Muscle layer of duodenum (tissue), 2 donors: ENCODE measurements at regions not wholly inside any gene's neighbourhood (a gene's known extent, or its start where the extent isn't known, plus 50 kb on each side); places are given as distances from the start of the nearest gene placed in this dataset.

Experiments used
- H3K27ac ChIP-seq: one replicate; pipeline ENCODE4 v1.7.0; 2013; ENCODE audit warnings: mild to moderate bottlenecking, low read length
- H3K27me3 ChIP-seq: one replicate; pipeline ENCODE4 v1.7.0; 2013; ENCODE audit warnings: low read depth, mild to moderate bottlenecking, control low read depth, low read length
- H3K36me3 ChIP-seq, 2 donors: one replicate each; pipeline ENCODE4 v1.7.0; 2013; ENCODE audit warnings: low read length in 2 of 2, control low read depth in 1 of 2, mild to moderate bottlenecking in 1 of 2; ENCODE audit not compliant: insufficient read depth in 2 of 2, control insufficient read depth in 1 of 2
- H3K4me1 ChIP-seq, 2 donors: one replicate each; pipeline ENCODE4 v1.7.0; 2013; ENCODE audit warnings: low read length in 2 of 2, mild to moderate bottlenecking in 2 of 2, control low read depth in 1 of 2, moderate library complexity in 1 of 2; ENCODE audit not compliant: insufficient read depth in 2 of 2, control insufficient read depth in 1 of 2
- H3K4me3 ChIP-seq, 2 donors: one replicate each; pipeline ENCODE4 v1.7.0; 2013; ENCODE audit warnings: low read length in 2 of 2, low read depth in 1 of 2, mild to moderate bottlenecking in 1 of 2
- H3K9me3 ChIP-seq, 2 donors: one replicate each; pipeline ENCODE4 v1.7.0; 2013; ENCODE audit warnings: low read length in 2 of 2, control low read depth in 1 of 2, mild to moderate bottlenecking in 1 of 2; ENCODE audit not compliant: control insufficient read depth in 1 of 2
- donor health status: healthy.

DNA sequence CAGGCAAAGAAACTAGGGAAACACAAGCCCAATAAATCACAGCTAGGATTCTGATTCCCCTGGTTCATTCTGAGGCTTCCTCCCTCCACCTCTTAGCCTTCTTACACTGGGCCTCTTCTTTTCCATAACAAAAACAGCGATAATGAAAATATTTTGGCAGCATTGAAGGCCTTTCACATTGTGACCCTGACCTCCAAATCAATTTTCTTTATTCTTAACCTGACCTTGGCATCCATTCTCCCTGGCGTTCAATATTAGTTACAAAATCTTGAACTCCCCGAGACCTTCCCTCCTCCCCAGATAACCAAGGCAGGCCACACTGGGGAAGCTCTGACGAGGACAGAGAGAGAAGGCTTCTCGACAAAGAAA lies 399.9 kb downstream of the ZSWIM6 start:
- Histone ChIP-seq H3K36me3 (no peaks in the 10 kb centered on the region), H3K4me3 (peak overlapping the region; percentile 52 to 61), H3K4me1 (peaks cover 0 to 9% of the 10 kb centered on the region in 2 donors), H3K27ac (peak overlapping the region; percentile 72), H3K9me3 (no peaks in the 10 kb centered on the region), H3K27me3 (no peaks in the 10 kb centered on the region)

DNA sequence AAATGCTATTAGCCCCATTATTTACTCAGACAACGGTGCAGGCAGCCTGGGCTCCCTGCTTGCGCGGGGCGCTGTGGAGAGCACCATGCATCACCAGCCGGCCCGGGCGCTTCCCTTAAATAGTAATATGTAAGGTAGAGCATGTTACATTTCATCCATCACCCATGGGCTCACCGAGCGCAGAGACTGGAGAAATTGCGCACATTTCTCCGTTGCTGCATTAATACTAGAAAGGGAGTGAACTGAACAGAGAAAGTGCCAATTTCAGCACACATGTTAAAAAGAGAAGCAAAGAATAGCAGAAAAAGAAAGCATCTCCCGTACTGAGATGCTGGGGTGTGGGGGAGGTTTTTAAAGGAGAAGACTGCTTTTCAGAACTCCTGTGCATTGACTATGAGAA lies 400.3 kb downstream of the ZSWIM6 start:
- Histone ChIP-seq H3K4me1 (peaks cover 0 to 9% of the 10 kb centered on the region in 2 donors), H3K27ac (peak overlapping the region; percentile 72), H3K27me3 (no peaks in the 10 kb centered on the region)

DNA sequence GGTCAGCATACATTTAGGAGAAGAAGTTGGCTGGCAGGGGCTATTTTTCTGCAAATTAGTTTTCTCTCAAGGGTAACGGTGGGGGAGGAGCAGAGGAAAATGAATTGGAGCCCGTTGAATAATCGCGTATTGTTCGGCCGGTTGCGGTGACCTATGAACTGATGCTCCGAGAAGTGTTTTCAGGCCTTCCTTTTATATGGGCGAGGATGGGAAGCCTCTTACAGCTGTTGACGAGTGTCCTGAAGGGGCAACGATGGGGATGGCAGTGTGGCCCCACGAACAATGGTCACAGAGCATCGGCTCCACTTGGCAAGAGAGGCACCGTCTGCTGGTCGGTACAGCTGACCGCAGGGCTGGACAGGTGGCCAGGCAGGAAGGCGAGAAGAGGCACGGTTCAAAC lies 400.7 kb downstream of the ZSWIM6 start:
- Histone ChIP-seq H3K27ac (peak overlapping the region; percentile 72), H3K4me3 (peak overlapping the region; percentile 52 to 61), H3K4me1 (peaks cover 0 to 9% of the 10 kb centered on the region in 2 donors), H3K9me3 (no peaks in the 10 kb centered on the region), H3K36me3 (no peaks in the 10 kb centered on the region), H3K27me3 (no peaks in the 10 kb centered on the region)

More for the DNA sequence above, 400.3 kb downstream of the ZSWIM6 start:
- Histone ChIP-seq H3K4me3 (peak overlapping the region; percentile 52 to 61), H3K9me3 (no peaks in the 10 kb centered on the region), H3K36me3 (no peaks in the 10 kb centered on the region)

GRCh38 chr5:61734001-61734400 lies 401.9 kb downstream of the ZSWIM6 start:
- Histone ChIP-seq H3K4me3 (no peak overlapping the region), H3K36me3 (no peaks in the 10 kb centered on the region), H3K27ac (no peak overlapping the region), H3K9me3 (no peaks in the 10 kb centered on the region), H3K4me1 (peaks cover 0 to 9% of the 10 kb centered on the region in 2 donors), H3K27me3 (no peaks in the 10 kb centered on the region)

DNA sequence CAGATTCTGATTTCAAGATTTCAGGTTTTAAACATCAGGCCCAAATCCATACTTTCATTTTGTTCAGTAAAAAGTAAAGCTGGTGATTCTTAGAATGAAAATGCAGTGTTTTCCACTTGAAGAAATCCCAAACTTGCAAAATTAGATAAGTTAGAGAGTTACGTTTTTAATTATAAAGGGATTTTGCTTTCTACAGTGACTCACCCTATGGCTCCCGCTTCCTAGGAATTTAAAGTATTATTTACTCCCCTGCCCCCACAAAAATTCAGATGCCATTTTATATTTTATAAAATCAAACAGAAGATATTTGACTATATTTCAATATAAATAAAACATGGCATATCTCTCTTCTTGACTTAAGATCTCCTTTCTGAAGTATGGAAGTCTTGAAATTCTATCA lies 402.9 kb downstream of the ZSWIM6 start:
- Histone ChIP-seq H3K4me1 (peaks cover 0 to 9% of the 10 kb centered on the region in 2 donors), H3K9me3 (no peaks in the 10 kb centered on the region)

GRCh38 chr5:61735531-61735930 lies 403.5 kb downstream of the ZSWIM6 start:
- no peaks in the 10 kb centered on the region for H3K36me3 ChIP-seq
- no peak overlapping the region for H3K27ac ChIP-seq
- H3K4me1 ChIP-seq, result peaks cover 0 to 9% of the 10 kb centered on the region in 2 donors
- H3K4me3 ChIP-seq, result no peak overlapping the region
- H3K9me3 ChIP-seq, result no peaks in the 10 kb centered on the region
- no peaks in the 10 kb centered on the region for H3K27me3 ChIP-seq

More for the DNA sequence above, 402.9 kb downstream of the ZSWIM6 start:
- no peaks in the 10 kb centered on the region for H3K36me3 ChIP-seq
- H3K4me3 ChIP-seq, result no peak overlapping the region
- H3K27me3 ChIP-seq, result no peaks in the 10 kb centered on the region
- H3K27ac ChIP-seq, result no peak overlapping the region

GRCh38 chr5:61735995-61736394 lies 403.9 kb downstream of the ZSWIM6 start:
- Histone ChIP-seq H3K9me3 (no peaks in the 10 kb centered on the region), H3K4me1 (peaks cover 0 to 9% of the 10 kb centered on the region in 2 donors), H3K27ac (no peak overlapping the region), H3K27me3 (no peaks in the 10 kb centered on the region), H3K36me3 (no peaks in the 10 kb centered on the region), H3K4me3 (no peak overlapping the region)

DNA sequence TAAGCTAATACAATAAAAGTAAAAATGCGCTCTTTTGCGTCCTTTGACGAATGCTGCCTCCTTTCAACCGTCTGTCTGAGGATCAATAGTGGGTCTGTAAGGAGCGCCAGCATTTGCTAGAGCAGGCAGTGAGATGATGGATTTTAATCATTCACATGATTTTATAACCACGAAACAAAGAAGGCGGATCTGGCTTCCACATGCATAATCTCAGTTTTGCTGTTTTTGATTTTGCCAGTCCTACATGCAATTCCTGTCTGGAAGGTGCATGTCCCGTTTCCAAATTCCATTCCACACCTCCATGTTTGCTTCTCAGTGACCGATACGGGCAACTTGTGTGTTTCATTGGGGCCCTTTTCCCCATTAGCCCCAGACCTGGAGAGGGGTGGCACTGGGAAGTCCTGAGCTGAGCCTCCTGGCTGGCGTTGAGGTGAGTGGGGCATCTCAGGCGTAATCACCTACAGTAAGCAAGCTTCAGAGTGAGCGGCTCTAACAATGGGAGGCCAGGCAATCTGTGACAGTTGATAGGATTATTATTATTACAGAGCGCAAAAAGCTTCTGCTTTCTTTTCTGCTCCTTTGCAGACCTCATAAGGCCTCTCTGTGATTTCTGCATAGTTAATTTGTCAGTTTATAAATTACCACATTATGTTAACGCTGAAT lies 405.4 kb downstream of the ZSWIM6 start:
- peaks cover 0 to 9% of the 10 kb centered on the region in 2 donors for H3K4me1 ChIP-seq
- no peaks in the 10 kb centered on the region for H3K9me3 ChIP-seq
- H3K27me3 ChIP-seq, result no peaks in the 10 kb centered on the region
- H3K36me3 ChIP-seq, result no peaks in the 10 kb centered on the region
- H3K27ac ChIP-seq, result no peak overlapping the region
- no peak overlapping the region for H3K4me3 ChIP-seq

- no peaks in the 10 kb centered on the region for H3K36me3 ChIP-seq
- no peaks in the 10 kb centered on the region for H3K9me3 ChIP-seq
- H3K4me3 ChIP-seq, result no peak overlapping the region
- peaks cover 0 to 5% of the 10 kb centered on the region in 2 donors for H3K4me1 ChIP-seq
- no peaks in the 10 kb centered on the region for H3K27me3 ChIP-seq
- no peak overlapping the region for H3K27ac ChIP-seq
These were observed 405.9 kb downstream of the ZSWIM6 start for GRCh38 chr5:61737964-61738340.

DNA sequence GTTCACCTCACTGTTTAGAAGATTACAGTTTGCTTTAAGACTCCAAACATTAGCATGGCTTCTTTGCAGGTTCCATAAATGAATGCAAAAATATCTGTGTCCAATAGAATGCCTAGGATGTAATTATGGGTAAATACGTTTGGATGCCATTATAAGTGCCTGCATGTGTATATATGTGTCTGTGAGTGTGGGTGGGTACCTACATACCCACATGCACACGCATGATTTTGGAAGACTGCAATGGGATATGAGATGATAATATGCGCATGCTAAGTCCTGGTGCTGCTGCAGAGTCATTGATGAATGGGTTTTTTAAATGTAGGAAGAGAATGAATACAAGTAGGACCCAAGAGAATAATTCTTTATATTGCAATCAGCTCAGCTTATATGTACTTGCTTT lies 406.4 kb downstream of the ZSWIM6 start:
- Histone ChIP-seq H3K27ac (no peak overlapping the region), H3K4me3 (no peak overlapping the region), H3K27me3 (no peaks in the 10 kb centered on the region), H3K36me3 (no peaks in the 10 kb centered on the region), H3K9me3 (no peaks in the 10 kb centered on the region), H3K4me1 (no peaks in the 10 kb centered on the region)

- Histone ChIP-seq H3K27me3 (no peaks in the 10 kb centered on the region), H3K27ac (no peak overlapping the region), H3K4me3 (no peak overlapping the region), H3K4me1 (no peaks in the 10 kb centered on the region), H3K9me3 (no peaks in the 10 kb centered on the region), H3K36me3 (no peaks in the 10 kb centered on the region)
These were observed 412.9 kb downstream of the ZSWIM6 start for GRCh38 chr5:61744690-61745619.
